Activated T-cell treated with anti-CD3 and anti-CD28 coated beads, Interleukin-2, amount 50 U/mL, for 4 hours (primary cell): ENCODE measurements at regions not wholly inside any gene's neighbourhood (a gene's known extent, or its start where the extent isn't known, plus 50 kb on each side); places are given as distances from the start of the nearest gene placed in this dataset.
"Not testable (repeated sequence)": the region's sequence is repeated elsewhere in the genome, so short reads cannot be mapped to it uniquely, and the experiment has no call there.

Experiments used
- ATAC-seq, 2 donors: fragments of 200-7000 bp; cut with Tn5 transposase; one replicate each; pipeline ENCODE4 v1.10.0; 2021
- DNase-seq: peaks from one replicate; pipeline ENCODE4 v3.0.0-alpha.2; 2020
- H3K27me3 Mint-ChIP-seq: one replicate; pipeline ENCODE4 v1.8.0; 2021; ENCODE audit warnings: low read depth, mixed read lengths
- H3K36me3 Mint-ChIP-seq: one replicate; pipeline ENCODE4 v1.8.0; 2022; ENCODE audit warnings: mixed read lengths; ENCODE audit not compliant: insufficient read depth
- H3K4me1 Mint-ChIP-seq: one replicate; pipeline ENCODE4 v1.8.0; 2021; ENCODE audit warnings: low read depth, mixed read lengths
- H3K4me3 Mint-ChIP-seq: one replicate; pipeline ENCODE4 v1.8.0; 2021; ENCODE audit warnings: mild to moderate bottlenecking, moderate library complexity, mixed read lengths
- H3K9me3 Mint-ChIP-seq: one replicate; pipeline ENCODE4 v1.8.0; 2021; ENCODE audit warnings: mixed read lengths

DNA sequence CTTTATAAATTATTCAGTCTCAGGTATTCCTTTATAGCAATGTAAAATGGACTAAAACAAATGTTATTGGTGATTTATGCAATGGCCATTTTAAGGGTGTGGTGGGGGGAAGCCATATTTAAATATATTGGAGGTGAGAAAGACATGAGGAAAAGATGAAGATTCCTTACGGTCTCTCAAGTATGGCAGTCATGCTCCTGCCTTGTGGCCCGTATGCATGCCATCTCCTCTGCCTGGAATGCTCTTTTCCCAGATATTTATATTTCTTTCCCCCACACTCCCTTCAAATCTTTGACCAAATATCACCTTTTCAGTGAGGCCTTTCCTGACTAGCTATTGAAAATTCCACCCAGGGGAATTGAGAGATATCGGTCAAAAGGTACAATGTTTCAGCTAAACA lies 206.0 kb downstream of the POTEM start:
- not testable (repeated sequence) for H3K36me3 Mint-ChIP-seq, DNase-seq, H3K27me3 Mint-ChIP-seq, H3K9me3 Mint-ChIP-seq, H3K4me3 Mint-ChIP-seq, ATAC-seq, H3K4me1 Mint-ChIP-seq

DNA sequence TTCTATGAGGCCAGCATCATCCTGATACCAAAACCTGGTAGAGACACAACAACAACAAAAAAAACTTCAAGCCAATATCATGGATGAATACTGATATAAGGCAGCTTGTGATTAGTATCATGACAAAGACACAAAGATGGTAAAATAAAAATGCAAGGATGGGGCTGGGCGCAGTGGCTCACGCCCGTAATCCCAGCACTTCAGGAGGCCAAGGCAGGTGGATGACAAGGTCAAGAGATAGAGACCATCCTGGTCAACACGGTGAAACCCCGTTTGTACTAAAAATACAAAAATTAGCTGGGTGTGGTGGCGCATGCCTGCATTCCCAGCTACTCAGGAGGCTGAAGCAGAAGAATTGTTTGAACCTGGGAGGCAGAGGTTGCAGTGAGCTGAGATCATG lies 210.2 kb downstream of the POTEM start:
- DNase-seq, H3K27me3 Mint-ChIP-seq, H3K36me3 Mint-ChIP-seq, H3K4me1 Mint-ChIP-seq, H3K4me3 Mint-ChIP-seq, ATAC-seq, H3K9me3 Mint-ChIP-seq: not testable (repeated sequence)

DNA sequence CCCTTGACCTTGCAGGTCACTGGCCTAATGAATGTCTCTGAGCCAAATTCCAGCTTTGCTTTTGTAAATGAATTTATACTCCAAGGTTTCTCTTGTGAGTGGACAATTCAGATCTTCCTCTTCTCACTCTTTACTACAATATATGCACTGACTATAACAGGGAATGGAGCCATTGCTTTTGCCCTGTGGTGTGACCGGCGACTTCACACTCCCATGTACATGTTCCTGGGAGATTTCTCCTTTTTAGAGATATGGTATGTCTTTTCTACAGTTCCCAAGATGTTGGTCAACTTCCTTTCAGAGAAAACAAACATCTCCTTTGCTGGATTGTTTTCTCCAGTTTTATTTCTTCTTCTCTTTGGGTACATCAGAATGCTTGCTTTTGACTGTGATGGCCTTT lies 213.1 kb downstream of the POTEM start:
- DNase-seq, H3K36me3 Mint-ChIP-seq, H3K27me3 Mint-ChIP-seq, H3K9me3 Mint-ChIP-seq, H3K4me1 Mint-ChIP-seq, ATAC-seq, H3K4me3 Mint-ChIP-seq: not testable (repeated sequence)

DNA sequence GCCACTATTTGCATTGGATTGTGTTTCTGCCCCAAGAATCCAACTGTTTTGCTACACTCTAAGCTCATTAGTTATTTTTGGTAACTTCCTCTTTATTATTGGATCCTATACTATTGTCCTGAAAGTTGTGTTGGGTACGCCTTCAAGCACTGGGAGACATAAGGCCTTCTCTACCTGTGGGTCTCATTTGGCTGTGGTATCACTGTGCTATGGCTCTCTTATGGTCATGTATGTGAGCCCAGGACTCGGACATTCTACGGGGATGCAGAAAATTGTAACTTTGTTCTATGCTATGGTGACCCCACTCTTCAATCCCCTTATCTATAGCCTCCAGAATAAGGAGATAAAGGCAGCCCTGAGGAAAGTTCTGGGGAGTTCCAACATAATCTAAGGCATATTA lies 213.6 kb downstream of the POTEM start:
- not testable (repeated sequence) for DNase-seq, H3K36me3 Mint-ChIP-seq, H3K4me1 Mint-ChIP-seq, H3K9me3 Mint-ChIP-seq, H3K27me3 Mint-ChIP-seq, H3K4me3 Mint-ChIP-seq, ATAC-seq

DNA sequence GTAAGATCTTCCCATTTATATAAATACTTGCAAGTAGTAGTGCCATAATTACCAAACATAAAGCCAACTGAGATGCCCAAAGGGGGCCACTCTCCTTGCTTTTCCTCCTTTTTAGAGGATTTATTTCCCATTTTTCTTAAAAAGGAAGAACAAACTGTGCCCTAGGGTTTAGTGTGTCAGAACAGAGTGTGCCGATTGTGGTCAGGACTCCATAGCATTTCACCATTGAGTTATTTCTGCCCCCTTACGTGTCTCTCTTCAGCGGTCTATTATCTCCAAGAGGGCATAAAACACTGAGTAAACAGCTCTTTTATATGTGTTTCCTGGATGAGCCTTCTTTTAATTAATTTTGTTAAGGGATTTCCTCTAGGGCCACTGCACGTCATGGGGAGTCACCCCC lies 227.9 kb downstream of the POTEM start:
- H3K36me3 Mint-ChIP-seq, ATAC-seq, H3K27me3 Mint-ChIP-seq, H3K4me3 Mint-ChIP-seq, H3K4me1 Mint-ChIP-seq, H3K9me3 Mint-ChIP-seq, DNase-seq: not testable (repeated sequence)

DNA sequence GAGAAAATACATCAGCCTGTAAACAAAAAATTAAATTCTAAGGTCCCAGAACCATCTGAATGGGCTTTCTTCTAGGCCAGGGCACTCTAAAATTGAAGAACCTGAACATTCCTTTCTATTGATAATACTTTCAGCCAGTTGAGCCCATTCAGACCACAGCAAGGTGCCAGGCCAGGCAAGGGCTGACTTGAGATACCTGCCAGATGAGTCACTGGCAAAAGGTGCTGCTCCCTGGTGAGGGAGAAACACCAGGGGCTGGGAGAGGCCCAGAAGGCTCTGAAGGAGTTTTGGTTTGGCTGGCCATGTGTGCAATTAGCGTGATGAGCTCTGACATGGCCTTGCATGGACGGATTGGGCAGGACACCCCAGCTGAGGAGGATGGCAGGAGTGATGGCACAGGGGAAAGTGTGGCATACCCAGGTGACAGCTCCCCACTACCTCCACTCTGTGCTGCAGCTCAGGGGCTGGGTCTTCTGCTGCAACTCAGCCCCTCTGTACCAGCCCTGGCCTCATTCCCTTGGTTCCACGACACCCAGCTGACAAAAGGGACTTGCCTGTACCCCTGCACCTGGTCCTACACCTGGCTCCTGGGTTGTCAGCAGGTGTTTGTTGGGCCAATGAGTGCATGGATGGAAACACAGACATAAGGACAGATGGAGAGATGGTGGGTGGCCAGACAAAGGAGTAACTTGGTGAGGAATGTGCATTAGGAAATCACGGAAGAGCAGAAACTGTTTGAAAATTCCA lies 230.4 kb downstream of the POTEM start:
- H3K4me1 Mint-ChIP-seq, H3K36me3 Mint-ChIP-seq, ATAC-seq, H3K4me3 Mint-ChIP-seq, H3K27me3 Mint-ChIP-seq, DNase-seq, H3K9me3 Mint-ChIP-seq: not testable (repeated sequence)

DNA sequence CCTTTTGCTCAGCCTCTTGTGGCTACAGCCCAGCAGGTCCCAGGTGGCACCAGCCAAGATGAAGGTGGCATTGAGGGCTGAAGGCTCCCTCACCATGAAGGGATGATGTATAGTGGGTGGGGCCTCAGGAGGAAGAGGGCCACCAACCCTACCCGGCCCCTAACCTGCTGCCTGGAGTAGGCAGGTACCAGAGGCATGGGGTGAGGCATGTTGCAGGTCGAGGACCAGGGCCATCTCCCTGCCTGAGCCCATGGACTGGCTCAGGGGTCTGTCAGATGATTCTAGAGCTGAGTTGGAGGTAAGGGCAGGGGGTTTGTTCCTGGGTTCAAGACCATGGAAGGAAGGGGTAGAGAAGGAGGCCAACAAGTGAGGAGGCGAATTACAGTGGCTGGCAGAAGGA lies 231.1 kb downstream of the POTEM start:
- not testable (repeated sequence) for H3K9me3 Mint-ChIP-seq, H3K36me3 Mint-ChIP-seq, DNase-seq, H3K4me1 Mint-ChIP-seq, H3K4me3 Mint-ChIP-seq, H3K27me3 Mint-ChIP-seq
- ATAC-seq = peak in 1 of 2 donors; percentile 25

DNA sequence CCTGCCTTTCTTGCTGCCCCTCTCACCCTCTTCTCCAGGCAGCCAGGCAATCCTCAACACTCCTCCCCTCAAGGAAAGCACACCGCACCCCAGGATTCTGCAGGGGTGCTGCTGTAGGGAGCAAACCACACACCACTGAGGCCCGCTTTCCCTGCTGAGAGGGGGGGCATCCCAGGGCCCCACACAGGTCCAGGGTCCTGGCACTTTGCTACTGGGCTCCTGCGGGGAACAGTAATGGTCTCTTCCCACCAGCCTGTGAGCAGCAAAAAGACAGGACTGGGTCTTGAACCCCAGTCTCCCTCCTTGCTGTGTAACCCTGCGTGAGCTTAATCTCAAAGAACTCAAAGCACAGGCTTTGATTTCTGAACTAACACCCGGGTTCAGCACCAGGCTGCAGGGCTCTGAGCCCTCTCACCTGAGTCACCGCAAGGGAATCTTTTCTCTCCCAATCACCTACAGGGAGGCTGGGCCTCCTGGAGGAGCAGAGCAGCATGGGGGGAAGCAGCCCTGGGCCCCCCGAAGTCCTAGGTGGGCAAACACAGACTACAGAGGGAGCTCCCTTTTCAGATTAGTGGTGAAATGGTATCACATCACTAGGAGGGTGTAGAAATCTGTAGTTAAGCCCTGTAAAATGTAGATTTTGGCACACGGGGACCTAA lies 232.6 kb downstream of the POTEG start:
- H3K4me3 Mint-ChIP-seq, H3K36me3 Mint-ChIP-seq, DNase-seq, H3K9me3 Mint-ChIP-seq, H3K4me1 Mint-ChIP-seq, ATAC-seq, H3K27me3 Mint-ChIP-seq: not testable (repeated sequence)

DNA sequence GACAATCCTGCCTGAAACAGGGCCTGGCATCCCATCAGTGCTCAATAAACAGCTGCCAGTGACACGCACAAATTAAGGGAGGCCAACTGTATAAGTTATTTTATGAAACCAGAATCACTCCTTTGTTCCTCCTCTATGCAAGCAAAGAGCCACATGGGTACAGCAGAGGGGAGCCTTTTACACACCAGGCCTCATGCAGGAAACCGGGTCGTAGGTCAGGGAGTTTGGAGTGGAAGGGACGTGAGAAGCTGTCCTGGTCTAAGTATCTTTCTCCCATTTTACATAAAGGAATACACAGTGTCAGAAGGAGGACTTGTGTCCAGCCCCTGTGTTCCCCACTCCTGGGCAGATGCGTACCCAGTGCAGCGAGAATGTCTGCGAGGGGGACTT lies 232.1 kb downstream of the POTEG start:
- not testable (repeated sequence) for H3K36me3 Mint-ChIP-seq, H3K4me1 Mint-ChIP-seq, H3K27me3 Mint-ChIP-seq, H3K4me3 Mint-ChIP-seq, H3K9me3 Mint-ChIP-seq, ATAC-seq, DNase-seq

DNA sequence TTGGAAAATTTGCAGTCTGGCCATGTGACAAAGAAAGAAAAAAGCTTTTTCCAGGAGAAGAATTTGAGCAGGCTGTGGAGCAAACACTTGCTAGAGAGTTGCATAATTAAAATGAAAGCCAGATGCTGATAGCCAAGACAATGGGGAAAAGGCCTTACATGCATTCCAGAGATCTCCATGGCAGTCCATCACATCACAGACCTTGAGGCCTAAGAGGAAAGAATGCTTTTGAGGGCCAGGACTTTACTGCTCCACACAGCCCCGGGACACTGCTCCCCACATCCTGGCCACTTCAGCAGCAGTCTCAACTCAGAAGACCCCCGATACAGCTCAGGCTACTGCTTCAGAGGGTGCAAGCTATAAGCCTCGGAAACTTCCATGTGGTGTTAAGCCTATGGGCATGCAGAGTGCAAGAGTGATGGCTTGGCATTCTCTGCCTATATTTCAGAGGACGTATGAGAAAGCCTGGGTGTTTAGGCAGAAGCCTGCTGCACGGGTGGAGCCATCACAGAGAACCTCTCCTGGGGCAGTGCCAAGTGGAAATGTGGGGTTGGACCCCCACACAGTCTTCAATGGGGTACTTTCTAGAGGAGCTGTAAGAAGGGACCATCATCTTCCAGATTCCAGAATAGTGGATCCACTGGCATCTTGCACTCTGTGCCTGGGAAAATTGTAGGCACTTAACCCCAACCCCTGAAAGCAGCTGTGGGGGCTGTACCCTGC lies 230.7 kb downstream of the POTEG start:
- DNase-seq, H3K36me3 Mint-ChIP-seq, H3K27me3 Mint-ChIP-seq, H3K4me1 Mint-ChIP-seq, ATAC-seq, H3K9me3 Mint-ChIP-seq, H3K4me3 Mint-ChIP-seq: not testable (repeated sequence)

DNA sequence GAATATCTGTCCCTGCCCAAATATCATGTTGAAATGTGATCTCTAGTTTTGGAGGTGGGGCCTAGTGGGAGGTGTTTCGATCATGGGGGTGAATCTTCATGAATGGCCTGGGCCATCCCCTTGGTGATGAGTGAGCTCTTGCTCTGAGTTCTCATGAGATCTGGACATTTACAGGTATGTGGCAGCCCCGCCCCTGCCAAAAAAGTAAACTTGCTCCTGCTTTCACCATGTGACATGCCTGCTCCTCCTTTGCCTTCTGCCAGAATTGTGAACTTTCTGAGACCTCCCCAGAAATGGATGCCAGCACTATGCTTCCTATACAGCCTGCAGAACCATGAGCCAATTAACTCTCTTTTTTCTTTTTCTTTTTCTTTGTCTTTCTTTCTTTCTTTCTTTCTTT lies 229.3 kb downstream of the POTEG start:
- not testable (repeated sequence) for DNase-seq, H3K4me1 Mint-ChIP-seq, H3K27me3 Mint-ChIP-seq, H3K36me3 Mint-ChIP-seq, H3K4me3 Mint-ChIP-seq, H3K9me3 Mint-ChIP-seq, ATAC-seq

DNA sequence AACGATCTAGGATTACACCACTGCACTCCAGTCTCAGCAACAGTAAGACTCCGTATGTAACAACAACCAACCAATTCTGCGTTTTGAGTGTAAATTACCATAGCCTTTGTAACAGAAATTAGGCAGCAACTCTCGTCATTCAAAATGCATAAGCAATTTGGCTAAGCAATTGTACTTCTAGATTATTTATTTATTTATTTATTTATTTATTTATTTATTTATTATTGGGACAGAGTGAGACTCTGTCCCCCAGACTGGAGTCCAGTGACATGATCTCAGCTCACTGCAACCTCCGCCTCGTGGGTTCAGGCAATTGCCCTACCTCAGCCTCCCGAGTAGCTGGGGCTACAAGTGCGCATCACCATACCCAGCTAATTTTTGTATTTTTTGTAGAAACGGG lies 217.7 kb downstream of the POTEG start:
- H3K27me3 Mint-ChIP-seq, H3K36me3 Mint-ChIP-seq, H3K9me3 Mint-ChIP-seq, DNase-seq, H3K4me3 Mint-ChIP-seq, H3K4me1 Mint-ChIP-seq, ATAC-seq: not testable (repeated sequence)

DNA sequence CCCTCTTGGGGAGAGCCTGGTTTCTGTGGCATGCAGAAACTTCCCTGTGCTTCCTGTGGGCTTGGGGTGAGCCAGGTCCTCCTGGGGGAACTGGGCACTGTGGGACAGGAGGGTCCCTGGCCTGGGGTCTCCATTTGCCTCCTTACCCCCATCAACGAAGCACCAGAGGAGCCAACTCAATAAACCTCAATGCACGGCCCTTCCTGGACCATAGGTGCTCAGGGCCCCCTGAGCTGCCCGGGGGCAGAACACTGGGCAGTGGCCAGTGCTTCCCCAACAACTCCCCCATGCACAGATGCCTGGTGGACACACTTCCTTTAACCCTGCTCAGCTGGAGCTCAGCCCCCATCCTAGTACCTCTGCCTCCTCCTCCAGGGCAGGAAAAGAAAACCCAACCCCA lies 214.7 kb downstream of the POTEG start:
- H3K4me3 Mint-ChIP-seq, H3K36me3 Mint-ChIP-seq, H3K9me3 Mint-ChIP-seq, DNase-seq, H3K4me1 Mint-ChIP-seq, H3K27me3 Mint-ChIP-seq, ATAC-seq: not testable (repeated sequence)

DNA sequence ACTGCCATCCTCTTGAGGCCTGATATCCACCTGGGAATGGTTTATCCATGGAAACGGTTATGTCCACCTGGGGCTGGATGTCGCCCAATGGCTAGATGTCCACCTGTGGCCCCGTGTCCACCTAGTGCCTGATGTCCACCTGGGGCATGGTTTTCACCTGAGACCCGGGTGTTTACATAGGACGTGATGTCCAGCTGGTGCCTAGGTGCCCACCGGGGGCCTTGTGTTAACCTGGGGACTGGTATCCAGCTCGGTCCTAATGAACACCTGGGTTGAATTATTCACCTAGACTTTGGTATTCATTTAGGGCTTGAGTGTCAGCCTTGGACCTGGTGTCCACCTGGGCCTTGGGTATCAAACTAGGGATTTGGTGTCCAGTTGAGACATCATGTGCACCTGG lies 202.7 kb downstream of the POTEG start:
- not testable (repeated sequence) for H3K4me3 Mint-ChIP-seq, H3K27me3 Mint-ChIP-seq, H3K4me1 Mint-ChIP-seq, H3K36me3 Mint-ChIP-seq, H3K9me3 Mint-ChIP-seq, DNase-seq, ATAC-seq

DNA sequence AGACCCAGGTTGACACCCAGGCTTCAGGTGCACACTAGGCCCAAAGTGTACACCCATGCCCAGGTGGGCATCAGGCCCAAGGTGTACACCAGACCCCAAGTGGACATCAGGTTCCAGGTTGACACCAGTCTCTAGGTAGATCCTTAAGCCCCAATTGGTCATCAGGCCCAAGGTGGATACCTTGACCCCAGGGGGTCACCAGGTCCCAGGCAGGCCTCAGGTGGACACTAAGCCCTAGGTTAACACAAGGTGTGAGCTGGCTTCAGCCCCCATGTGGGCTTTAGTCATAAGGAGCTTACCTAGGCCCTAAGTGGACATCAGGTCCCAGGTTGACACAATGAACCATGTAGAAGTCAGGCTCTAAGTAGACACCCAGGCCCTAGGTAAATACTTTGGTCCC lies 200.1 kb downstream of the POTEG start:
- H3K9me3 Mint-ChIP-seq, H3K4me3 Mint-ChIP-seq, H3K4me1 Mint-ChIP-seq, H3K27me3 Mint-ChIP-seq, H3K36me3 Mint-ChIP-seq, DNase-seq, ATAC-seq: not testable (repeated sequence)
